Heart left ventricle (tissue), 13 donors: ENCODE measurements at regions not wholly inside any gene's neighbourhood (a gene's known extent, or its start where the extent isn't known, plus 50 kb on each side); places are given as distances from the start of the nearest gene placed in this dataset.

Experiments used
- CTCF ChIP-seq, 12 donors: fragments of 200-600 bp; sonication (generic) in 4 of 12; IDR thresholded peaks; one replicate each; pipeline versions ENCODE4 v1.5.0 to v1.8.0; 2018 to 2022; ENCODE audit warnings: antibody characterized with exemption in 12 of 12, mild to moderate bottlenecking in 5 of 12
- POLR2A ChIP-seq, 2 donors: fragments of 450-650 bp; IDR thresholded peaks; one replicate each; pipeline ENCODE4 v1.6.1; 2017; ENCODE audit warnings: antibody characterized with exemption in 2 of 2, mild to moderate bottlenecking in 2 of 2, moderate library complexity in 2 of 2
- donor health status: ischemic (EF 13 %, LVEDD 7.1; RV severe dilation, severe dysfunction).
- donor health status: DM: no; HTN: yes; CAD: no.
- donor health status: DM: no; HTN: no; CAD: no.
- donor health status: ischemic (EF 25% LVEDD 6.9; RV normal size, moderate dysfunction).
- donor health status: ischemic (EF 25% LVEDD 5.7; RV mildly dilated, moderate dysfunction).
- donor health status: ischemic (EF 35%, LVEDD 5.7; RV mildly dilated, moderate dysfunction).
- donor health status: nonischemic (EF 11% LVEDD 7.7; RV severe dilation, severe dysfunction).
- donor health status: DM: yes; HTN: yes; CAD: no.
- donor health status: PGD.
- donor health status: ischemic (EF 29% LVEDD 5.4; RV normal size, mild dysfunction).
- donor health status: nonischemic (EF 23%, LVEDD 6.1; RV moderate dilation, normal function).

GRCh38 chr21:28458446-28458845 is 534.2 kb downstream of the LTN1 start:
- TF ChIP-seq CTCF (IDR thresholded peaks at IDR 0.05) (no peak), POLR2A (IDR thresholded peaks at IDR 0.05) (no peak)
